ENCODE measurements at regions not wholly inside any gene's neighbourhood (a gene's known extent, or its start where the extent isn't known, plus 50 kb on each side); places are given as distances from the start of the nearest gene placed in this dataset.

- H3K36me3 ChIP-seq (ENCODE audit: control insufficient read depth, insufficient read depth, low read length): no peaks in the 10 kb centered on the region
- no peak overlapping the region for H3K9ac ChIP-seq (ENCODE audit: insufficient read depth in 1 of 2, low read depth in 2 of 2, low read length in 2 of 2)
- H3K9me3 ChIP-seq (replicated peaks; ENCODE audit: control insufficient read depth, insufficient read depth, low read depth, low read length): no peaks in the 10 kb centered on the region
- no TSS peak for BruUV-seq (replicated peaks)
- intact Hi-C loops (cut with micrococcal nuclease): no loop called here
- 0% methylated on average over 4 of the region's 4 CpGs for WGBS (ENCODE audit: insufficient coverage, low coverage, missing lambda C conversion rate)
- CTCF ChIA-PET (ENCODE audit: low intra/inter-chr PET ratio): no interaction called here
- H3K4me3 ChIP-seq: no peak overlapping the region
- POLR2A ChIA-PET: interaction anchor here (1.0 kb wide), 1 partner anchor 15 kb away, joined by 3 read pairs; no protein-coding TSS in a partner anchor
- ATAC-seq: no peak
- H3K79me2 ChIP-seq (ENCODE audit: control insufficient read depth, insufficient read depth, low read length): no peaks in the 10 kb centered on the region
- TF ChIP-seq BDP1 (IDR thresholded peaks at IDR 0.05; ENCODE audit: insufficient read depth, insufficient read length) (no peak), ZNF444 (CRISPR knock-in tag; IDR thresholded peaks at IDR 0.05) (no peak), ZBTB33 (CRISPR knock-in tag; IDR thresholded peaks at IDR 0.05) (no peak), BRCA1 (IDR thresholded peaks at IDR 0.05) (no peak), BRCA1 (CRISPR knock-in tag; IDR thresholded peaks at IDR 0.05) (no peak), TCF7 (IDR thresholded peaks at IDR 0.05; ENCODE audit: borderline replicate concordance) (no peak), FOXK1 (CRISPR knock-in tag; IDR thresholded peaks at IDR 0.05; ENCODE audit: borderline replicate concordance) (no peak)
- no peaks in the 10 kb centered on the region; a peak in 1 of 5 replicates for H3K27me3 ChIP-seq (ENCODE audit: control insufficient read depth in 2 of 2, insufficient read depth in 2 of 2, low read length in 2 of 2)
- no peak for DNase-seq (ENCODE audit: extremely low read depth in 1 of 4, low spot score in 3 of 4)
- H3K9me1 ChIP-seq (ENCODE audit: control insufficient read depth, insufficient read depth, low read length): no peaks in the 10 kb centered on the region
- in situ Hi-C loops (cut with MboI): no loop called here
- H2AFZ ChIP-seq (ENCODE audit: low read depth, low read length): no peak overlapping the region
- H3K4me2 ChIP-seq (ENCODE audit: insufficient read depth, low read length): no peak overlapping the region
- H3K27ac ChIP-seq (ENCODE audit: extremely low read depth, low read depth, low read length): no peak overlapping the region
- H4K20me1 ChIP-seq (replicated peaks; ENCODE audit: control insufficient read depth, insufficient read depth, low read length): no peaks in the 10 kb centered on the region
- no peak for FAIRE-seq
- no peaks in the 10 kb centered on the region for H3K4me1 ChIP-seq (replicated peaks in 1 of 2; ENCODE audit: control insufficient read depth in 2 of 2, insufficient read depth in 2 of 2, low read length in 2 of 2)
Measured at GRCh38 chr3:66098436-66098835, 59.7 kb upstream of the MAGI1 start.
